Neural crest cell (in vitro differentiated cells): ENCODE measurements at regions not wholly inside any gene's neighbourhood (a gene's known extent, or its start where the extent isn't known, plus 50 kb on each side); places are given as distances from the start of the nearest gene placed in this dataset.

Source experiments
- DNase-seq: peaks from one replicate; pipeline ENCODE4 v3.0.0; 2021; ENCODE audit warnings: low read depth, mixed read lengths, low spot score
- H3K27ac Mint-ChIP-seq: one replicate; pipeline ENCODE4 v1.8.0; 2021; ENCODE audit warnings: mild to moderate bottlenecking, mixed read lengths; ENCODE audit not compliant: unreplicated experiment
- H3K27me3 Mint-ChIP-seq: 2 replicates; pipeline ENCODE4 v1.8.0; 2021; ENCODE audit warnings: low read depth, mild to moderate bottlenecking, mixed read lengths
- H3K36me3 Mint-ChIP-seq: 2 replicates; pipeline ENCODE4 v1.8.0; 2021; ENCODE audit warnings: low read depth, mild to moderate bottlenecking, mixed read lengths
- H3K4me1 Mint-ChIP-seq: 2 replicates; pipeline ENCODE4 v1.8.0; 2021; ENCODE audit warnings: mixed read lengths
- H3K4me3 Mint-ChIP-seq: one replicate; pipeline ENCODE4 v1.8.0; 2021; ENCODE audit warnings: mild to moderate bottlenecking, mixed read lengths
- H3K9me3 Mint-ChIP-seq: 2 replicates; pipeline ENCODE4 v1.8.0; 2021; ENCODE audit warnings: mixed read lengths
- TF ChIP-seq, protein P1 (sequence below): fragments of 200-600 bp; sonication (generic); conservative IDR thresholded peaks from 2 replicates; pipeline ENCODE4 v1.5.0; 2021; ENCODE audit warnings: antibody characterized with exemption, mild to moderate bottlenecking

DNA sequence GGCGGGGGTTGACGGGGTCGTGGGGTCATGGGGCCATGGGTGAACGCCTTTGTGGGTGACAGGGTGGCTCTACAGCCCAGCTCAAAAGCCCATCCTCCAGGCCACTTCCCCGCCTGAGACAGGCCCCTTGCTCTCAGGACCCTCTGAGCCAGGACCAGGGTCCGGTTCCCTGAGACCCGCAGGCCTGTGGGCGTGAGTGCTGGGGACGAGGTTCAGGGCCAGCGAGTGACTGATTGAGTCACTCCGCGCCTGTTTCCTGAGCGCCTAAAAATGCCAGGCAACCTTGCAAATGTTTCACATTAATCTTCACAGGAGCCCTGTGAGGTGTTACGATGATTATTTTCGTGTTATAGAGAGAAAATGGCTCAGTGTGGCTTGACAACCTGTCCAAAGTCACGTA, 97.8 kb downstream of the ZNF674 start:
- Mint-ChIP-seq H3K27ac (peak overlapping the region; percentile 78), H3K27me3 (no peaks in the 10 kb centered on the region), H3K4me1 (peaks cover 22% of the 10 kb centered on the region), H3K9me3 (peaks cover 2% of the 10 kb centered on the region), H3K36me3 (peaks cover 13% of the 10 kb centered on the region), H3K4me3 (peak overlapping the region; percentile 94)
- TF ChIP-seq, protein P1, sequence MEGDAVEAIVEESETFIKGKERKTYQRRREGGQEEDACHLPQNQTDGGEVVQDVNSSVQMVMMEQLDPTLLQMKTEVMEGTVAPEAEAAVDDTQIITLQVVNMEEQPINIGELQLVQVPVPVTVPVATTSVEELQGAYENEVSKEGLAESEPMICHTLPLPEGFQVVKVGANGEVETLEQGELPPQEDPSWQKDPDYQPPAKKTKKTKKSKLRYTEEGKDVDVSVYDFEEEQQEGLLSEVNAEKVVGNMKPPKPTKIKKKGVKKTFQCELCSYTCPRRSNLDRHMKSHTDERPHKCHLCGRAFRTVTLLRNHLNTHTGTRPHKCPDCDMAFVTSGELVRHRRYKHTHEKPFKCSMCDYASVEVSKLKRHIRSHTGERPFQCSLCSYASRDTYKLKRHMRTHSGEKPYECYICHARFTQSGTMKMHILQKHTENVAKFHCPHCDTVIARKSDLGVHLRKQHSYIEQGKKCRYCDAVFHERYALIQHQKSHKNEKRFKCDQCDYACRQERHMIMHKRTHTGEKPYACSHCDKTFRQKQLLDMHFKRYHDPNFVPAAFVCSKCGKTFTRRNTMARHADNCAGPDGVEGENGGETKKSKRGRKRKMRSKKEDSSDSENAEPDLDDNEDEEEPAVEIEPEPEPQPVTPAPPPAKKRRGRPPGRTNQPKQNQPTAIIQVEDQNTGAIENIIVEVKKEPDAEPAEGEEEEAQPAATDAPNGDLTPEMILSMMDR: no peak
- DNase-seq: no peak

- peak overlapping the region; percentile 99 for H3K27ac Mint-ChIP-seq
- DNase-seq: peak; percentile 72
- H3K9me3 Mint-ChIP-seq: peaks cover 2% of the 10 kb centered on the region
- H3K4me3 Mint-ChIP-seq: peak overlapping the region; percentile 94
- TF ChIP-seq, protein P1: no peak
- no peaks in the 10 kb centered on the region for H3K27me3 Mint-ChIP-seq
- peaks cover 22% of the 10 kb centered on the region for H3K4me1 Mint-ChIP-seq
- H3K36me3 Mint-ChIP-seq: peaks cover 9% of the 10 kb centered on the region
Measured at GRCh38 chrX:46446727-46447378, 98.4 kb downstream of the ZNF674 start.

DNA sequence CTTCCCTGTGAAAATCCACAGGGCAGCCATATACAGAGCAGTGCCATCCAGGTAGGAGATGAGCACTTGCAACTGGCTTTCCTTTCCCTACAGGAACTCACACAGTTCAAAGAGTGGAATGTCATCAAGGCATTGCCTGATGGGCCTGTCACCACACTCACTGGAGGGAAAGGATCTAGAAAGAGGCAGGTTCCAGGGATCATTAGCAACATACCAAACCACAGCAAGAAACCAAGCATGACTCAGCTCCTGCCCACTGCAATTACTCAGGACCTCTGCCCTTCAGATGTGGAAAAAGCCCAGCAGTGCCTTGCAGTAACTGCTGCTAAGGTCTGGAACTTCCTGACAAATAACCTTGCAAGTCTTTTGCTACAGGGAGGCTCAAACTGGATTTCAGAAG, 101.2 kb downstream of the ZNF674 start:
- no peak for DNase-seq
- peaks cover 5% of the 10 kb centered on the region for H3K36me3 Mint-ChIP-seq
- H3K9me3 Mint-ChIP-seq: peaks cover 2% of the 10 kb centered on the region
- TF ChIP-seq, protein P1: no peak
- H3K27me3 Mint-ChIP-seq: no peaks in the 10 kb centered on the region
- no peak overlapping the region for H3K27ac Mint-ChIP-seq
- peaks cover 22% of the 10 kb centered on the region for H3K4me1 Mint-ChIP-seq
- no peak overlapping the region for H3K4me3 Mint-ChIP-seq

GRCh38 chrX:46436744-46437143, 108.5 kb downstream of the ZNF674 start:
- no peak for DNase-seq
- Mint-ChIP-seq H3K36me3 (no peaks in the 10 kb centered on the region), H3K9me3 (peaks cover 8% of the 10 kb centered on the region), H3K4me1 (no peaks in the 10 kb centered on the region), H3K4me3 (no peak overlapping the region), H3K27ac (no peak overlapping the region), H3K27me3 (no peaks in the 10 kb centered on the region)
- TF ChIP-seq, protein P1: no peak

- TF ChIP-seq, protein P1: no peak
- peaks cover 8% of the 10 kb centered on the region for H3K4me1 Mint-ChIP-seq
- no peak for DNase-seq
Measured at GRCh38 chrX:46433892-46434291, 111.3 kb downstream of the ZNF674 start.

More at GRCh38 chrX:46433892-46434291, 111.3 kb downstream of the ZNF674 start:
- Mint-ChIP-seq H3K36me3 (no peaks in the 10 kb centered on the region), H3K27ac (no peak overlapping the region), H3K9me3 (peaks cover 12% of the 10 kb centered on the region), H3K4me3 (no peak overlapping the region), H3K27me3 (no peaks in the 10 kb centered on the region)
